NT2/D1 (cell line): ENCODE measurements at regions not wholly inside any gene's neighbourhood (a gene's known extent, or its start where the extent isn't known, plus 50 kb on each side); places are given as distances from the start of the nearest gene placed in this dataset.

Experiments used
- SUZ12 ChIP-seq: IDR thresholded peaks from 2 replicates; pipeline ENCODE4 v1.6.1; 2011; ENCODE audit not compliant: insufficient read length, insufficient read depth; ENCODE audit errors: extremely low read depth
- YY1 ChIP-seq: IDR thresholded peaks from 2 replicates; pipeline ENCODE4 v1.6.1; 2011; ENCODE audit not compliant: insufficient read length, insufficient read depth
- ZNF274 ChIP-seq: IDR thresholded peaks from 2 replicates; pipeline ENCODE4 v1.6.1; 2011; ENCODE audit warnings: mild to moderate bottlenecking, low read depth, low read length

- TF ChIP-seq ZNF274: no peak
- TF ChIP-seq YY1: no peak
- TF ChIP-seq SUZ12: no peak
Measured at GRCh38 chr2:175755656-175756386, 246.2 kb downstream of the LNPK start.
